K562 (cell line): ENCODE measurements at regions not wholly inside any gene's neighbourhood (a gene's known extent, or its start where the extent isn't known, plus 50 kb on each side); places are given as distances from the start of the nearest gene placed in this dataset.

ENCODE experiments used
- CUX1 ChIP-seq: fragments of 200-800 bp; sonication (Bioruptor generic); IDR thresholded peaks from 2 replicates; pipeline ENCODE4 v1.6.1; 2016; ENCODE audit warnings: missing genetic modification characterization, missing compliant biosample characterization
- JUNB ChIP-seq: fragments of 450-650 bp; formaldehyde crosslinking; conservative IDR thresholded peaks from 2 replicates; pipeline ENCODE4 v1.4.0; 2020; ENCODE audit warnings: mild to moderate bottlenecking
- PRDM10 ChIP-seq: fragments of 450-650 bp; IDR thresholded peaks from 2 replicates; pipeline ENCODE4 v1.6.1; 2018; ENCODE audit not compliant: partially characterized antibody
- RBM17 ChIP-seq: fragments of 200-400 bp; formaldehyde crosslinking; IDR thresholded peaks from 2 replicates; pipeline ENCODE4 v1.6.1; 2017; ENCODE audit warnings: low read depth, mild to moderate bottlenecking, low read length, borderline replicate concordance
- SIN3B ChIP-seq: fragments of 450-650 bp; IDR thresholded peaks from 2 replicates; pipeline ENCODE4 v1.6.1; 2017; ENCODE audit warnings: low read depth, mild to moderate bottlenecking, moderate library complexity
- SP1 ChIP-seq: sonication (generic); formaldehyde crosslinking; IDR thresholded peaks from 2 replicates; pipeline ENCODE4 v1.8.1; 2022; ENCODE audit warnings: mild to moderate bottlenecking, missing genetic modification reagents
- TFAP4 ChIP-seq: sonication (generic); formaldehyde crosslinking; IDR thresholded peaks from 2 replicates; pipeline ENCODE4 v1.8.0; 2022; ENCODE audit warnings: missing genetic modification reagents, mild to moderate bottlenecking, moderate library complexity, borderline replicate concordance
- ZNF217 ChIP-seq: sonication (generic); formaldehyde crosslinking; IDR thresholded peaks from 2 replicates; pipeline ENCODE4 v1.8.0; 2022; ENCODE audit warnings: mild to moderate bottlenecking, missing genetic modification reagents
- ZNF512 ChIP-seq: IDR thresholded peaks from 2 replicates; pipeline ENCODE4 v1.6.1; 2016; ENCODE audit warnings: missing genetic modification characterization, missing compliant biosample characterization
- ZNF586 ChIP-seq: fragments of 450-650 bp; formaldehyde crosslinking; conservative IDR thresholded peaks from 2 replicates; pipeline ENCODE4 v1.4.0; 2020; ENCODE audit warnings: mild to moderate bottlenecking, moderate library complexity
- ZNF592 ChIP-seq: fragments of 450-650 bp; IDR thresholded peaks from 2 replicates; pipeline ENCODE4 v1.6.1; 2017; ENCODE audit warnings: antibody characterized with exemption, mild to moderate bottlenecking

GRCh38 chr3:32056559-32057290, 49.7 kb upstream of the GPD1L start (continued):
- TF ChIP-seq PRDM10, result no peak
- TF ChIP-seq TFAP4 (CRISPR knock-in tag), result no peak
- no peak for TF ChIP-seq ZNF592
- no peak for TF ChIP-seq CUX1 (CRISPR knock-in tag)
- no peak for TF ChIP-seq RBM17
- no peak for TF ChIP-seq SP1 (CRISPR knock-in tag)
- no peak for TF ChIP-seq ZNF512
- no peak for TF ChIP-seq SIN3B
- TF ChIP-seq ZNF217 (CRISPR knock-in tag), result no peak
- no peak for TF ChIP-seq ZNF586 (CRISPR knock-in tag)
- TF ChIP-seq JUNB (CRISPR knock-in tag), result no peak
